Testis (tissue), 2 donors: ENCODE measurements at regions not wholly inside any gene's neighbourhood (a gene's known extent, or its start where the extent isn't known, plus 50 kb on each side); places are given as distances from the start of the nearest gene placed in this dataset.

ENCODE experiments used
- POLR2A ChIP-seq: fragments of 450-650 bp; IDR thresholded peaks from one replicate; pipeline ENCODE4 v1.6.1; 2017; ENCODE audit warnings: antibody characterized with exemption, mild to moderate bottlenecking, moderate library complexity
- TF ChIP-seq, protein P1 (sequence below), 3 experiments: fragments of 450-650 bp in 2 of 3; fragments of 200-600 bp in 1 of 3; sonication (generic) in 1 of 3; IDR thresholded peaks; one replicate each; pipeline ENCODE4 v1.5.1; 2016 to 2019; ENCODE audit warnings: antibody characterized with exemption in 3 of 3, mild to moderate bottlenecking in 2 of 3, moderate library complexity in 1 of 3

DNA sequence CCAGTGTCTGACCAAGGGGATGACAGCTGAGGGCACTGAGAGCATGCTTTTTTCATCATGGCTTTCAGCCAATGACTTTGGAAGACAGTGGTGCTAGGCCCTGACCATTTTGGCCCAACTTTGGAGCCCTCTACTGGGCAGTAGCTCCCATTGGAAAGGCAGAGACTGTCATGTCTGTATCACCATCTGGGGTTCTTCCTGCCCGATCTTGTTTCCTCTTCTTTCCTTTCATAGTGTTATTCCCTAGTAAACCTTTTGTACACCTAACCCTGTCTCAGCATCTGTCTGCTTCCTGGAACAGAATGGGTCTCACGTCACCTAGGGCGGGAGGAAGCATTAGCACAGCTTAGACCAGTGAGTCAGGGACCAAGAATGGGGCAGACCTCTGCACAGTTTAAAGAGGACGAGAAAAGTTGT lies 97.4 kb upstream of the MAST4 start:
- TF ChIP-seq POLR2A = no peak
- TF ChIP-seq, protein P1, sequence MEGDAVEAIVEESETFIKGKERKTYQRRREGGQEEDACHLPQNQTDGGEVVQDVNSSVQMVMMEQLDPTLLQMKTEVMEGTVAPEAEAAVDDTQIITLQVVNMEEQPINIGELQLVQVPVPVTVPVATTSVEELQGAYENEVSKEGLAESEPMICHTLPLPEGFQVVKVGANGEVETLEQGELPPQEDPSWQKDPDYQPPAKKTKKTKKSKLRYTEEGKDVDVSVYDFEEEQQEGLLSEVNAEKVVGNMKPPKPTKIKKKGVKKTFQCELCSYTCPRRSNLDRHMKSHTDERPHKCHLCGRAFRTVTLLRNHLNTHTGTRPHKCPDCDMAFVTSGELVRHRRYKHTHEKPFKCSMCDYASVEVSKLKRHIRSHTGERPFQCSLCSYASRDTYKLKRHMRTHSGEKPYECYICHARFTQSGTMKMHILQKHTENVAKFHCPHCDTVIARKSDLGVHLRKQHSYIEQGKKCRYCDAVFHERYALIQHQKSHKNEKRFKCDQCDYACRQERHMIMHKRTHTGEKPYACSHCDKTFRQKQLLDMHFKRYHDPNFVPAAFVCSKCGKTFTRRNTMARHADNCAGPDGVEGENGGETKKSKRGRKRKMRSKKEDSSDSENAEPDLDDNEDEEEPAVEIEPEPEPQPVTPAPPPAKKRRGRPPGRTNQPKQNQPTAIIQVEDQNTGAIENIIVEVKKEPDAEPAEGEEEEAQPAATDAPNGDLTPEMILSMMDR (IDR thresholded peaks at IDR 0.05) = no peak
